ENCODE measurements at regions not wholly inside any gene's neighbourhood (a gene's known extent, or its start where the extent isn't known, plus 50 kb on each side); places are given as distances from the start of the nearest gene placed in this dataset.

- TF ChIP-seq TCF12 (IDR thresholded peaks at IDR 0.05; ENCODE audit: low read depth) (no peak), EGR1 (IDR thresholded peaks at IDR 0.05) (no peak), REST (IDR thresholded peaks at IDR 0.05; ENCODE audit: low read depth) (no peak), YY1 (IDR thresholded peaks at IDR 0.05; ENCODE audit: low read depth) (no peak), TAF1 (IDR thresholded peaks at IDR 0.05; ENCODE audit: low read depth) (no peak), USF1 (IDR thresholded peaks at IDR 0.05) (no peak), MAX (IDR thresholded peaks at IDR 0.05) (no peak), EP300 (IDR thresholded peaks at IDR 0.05; ENCODE audit: borderline replicate concordance) (no peak)
These were observed 223.1 kb downstream of the GLI2 start for GRCh38 chr2:120958623-120959366.
